Large intestine (tissue), 3 donors: ENCODE measurements at regions not wholly inside any gene's neighbourhood (a gene's known extent, or its start where the extent isn't known, plus 50 kb on each side); places are given as distances from the start of the nearest gene placed in this dataset.
A peak's percentile ranks its signal among the peaks of the same experiment; 100 is the strongest.

ENCODE experiments used
- DNase-seq, 2 donors: peaks; one replicate each; pipeline versions ENCODE4 v3.0.0 to v3.0.0-alpha.2; 2013
- H3K27ac ChIP-seq: one replicate; pipeline ENCODE4 v1.5.1; 2013; ENCODE audit warnings: low read length
- H3K27me3 ChIP-seq: 2 replicates; pipeline ENCODE4 v1.6.1; 2013; ENCODE audit warnings: low read length; ENCODE audit not compliant: control insufficient read depth, insufficient read depth
- H3K36me3 ChIP-seq: 2 replicates; pipeline ENCODE4 v1.6.1; 2013; ENCODE audit warnings: low read length; ENCODE audit not compliant: control insufficient read depth, insufficient read depth
- H3K4me1 ChIP-seq: one replicate; pipeline ENCODE4 v1.6.1; 2013; ENCODE audit warnings: low read length; ENCODE audit not compliant: control insufficient read depth, insufficient read depth
- H3K4me3 ChIP-seq: one replicate; pipeline ENCODE4 v1.5.1; 2013; ENCODE audit warnings: low read length
- H3K9me3 ChIP-seq: one replicate; pipeline ENCODE4 v1.6.1; 2013; ENCODE audit warnings: mild to moderate bottlenecking, low read depth, low read length, moderate library complexity; ENCODE audit not compliant: control insufficient read depth
- WGBS: methylation state at CpG from one replicate; pipeline ENCODE4 v1.1.5; 2013; ENCODE audit warnings: low lambda C conversion rate; ENCODE audit not compliant: insufficient coverage; 5-methylcytosine and 5-hydroxymethylcytosine counted together

DNA sequence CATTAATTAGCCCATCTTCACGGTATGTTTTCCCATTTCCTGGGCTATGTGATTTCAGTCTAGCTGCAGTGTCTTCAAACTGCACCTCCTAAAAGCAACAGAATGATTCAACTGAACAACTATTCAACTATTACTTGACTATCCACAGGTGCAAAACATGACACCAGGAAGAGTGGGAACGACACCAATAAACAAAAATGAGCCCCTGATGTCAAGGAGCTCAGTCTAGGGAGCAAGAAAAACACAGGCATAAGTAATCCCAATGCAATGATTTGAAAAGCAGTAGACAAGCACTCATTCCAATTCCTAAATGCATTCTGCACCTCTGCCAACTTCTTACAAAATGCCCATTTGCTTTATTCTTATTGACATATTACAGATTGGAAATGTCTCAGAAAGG, 285.6 kb downstream of the ETS1 start:
- WGBS = 75% methylated on average over 1 of the region's 2 CpGs
- no peak for DNase-seq
- no peak overlapping the region for H3K4me3 ChIP-seq
- H3K36me3 ChIP-seq = no peaks in the 10 kb centered on the region
- peaks cover 2% of the 10 kb centered on the region for H3K4me1 ChIP-seq
- H3K27ac ChIP-seq = no peak overlapping the region
- H3K27me3 ChIP-seq = no peaks in the 10 kb centered on the region
- no peaks in the 10 kb centered on the region for H3K9me3 ChIP-seq

DNA sequence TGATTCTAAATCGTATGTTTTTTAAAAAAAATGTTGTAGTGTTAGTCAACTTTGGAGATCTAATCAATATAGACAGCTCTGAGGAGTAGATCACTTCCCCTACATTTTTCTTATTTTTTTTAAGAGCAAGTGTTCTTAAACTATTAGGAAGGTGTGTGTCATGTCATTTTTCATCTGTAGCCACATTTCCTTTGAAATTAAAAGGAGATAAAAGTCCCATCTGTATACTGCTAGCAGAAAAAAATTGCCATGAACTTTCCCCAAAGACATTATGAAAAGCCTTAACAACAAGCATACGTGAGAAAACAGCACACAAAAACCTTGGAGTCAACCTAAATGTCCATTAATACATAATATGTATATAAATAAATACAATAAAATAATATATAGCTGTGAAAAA, 286.6 kb downstream of the ETS1 start:
- H3K36me3 ChIP-seq = no peaks in the 10 kb centered on the region
- H3K4me1 ChIP-seq = peaks cover 6% of the 10 kb centered on the region
- H3K27me3 ChIP-seq = no peaks in the 10 kb centered on the region
- H3K4me3 ChIP-seq = no peak overlapping the region
- no peak for DNase-seq
- H3K9me3 ChIP-seq = no peaks in the 10 kb centered on the region
- WGBS = no CpG with 5 or more reads among the region's 2 CpGs
- no peak overlapping the region for H3K27ac ChIP-seq

DNA sequence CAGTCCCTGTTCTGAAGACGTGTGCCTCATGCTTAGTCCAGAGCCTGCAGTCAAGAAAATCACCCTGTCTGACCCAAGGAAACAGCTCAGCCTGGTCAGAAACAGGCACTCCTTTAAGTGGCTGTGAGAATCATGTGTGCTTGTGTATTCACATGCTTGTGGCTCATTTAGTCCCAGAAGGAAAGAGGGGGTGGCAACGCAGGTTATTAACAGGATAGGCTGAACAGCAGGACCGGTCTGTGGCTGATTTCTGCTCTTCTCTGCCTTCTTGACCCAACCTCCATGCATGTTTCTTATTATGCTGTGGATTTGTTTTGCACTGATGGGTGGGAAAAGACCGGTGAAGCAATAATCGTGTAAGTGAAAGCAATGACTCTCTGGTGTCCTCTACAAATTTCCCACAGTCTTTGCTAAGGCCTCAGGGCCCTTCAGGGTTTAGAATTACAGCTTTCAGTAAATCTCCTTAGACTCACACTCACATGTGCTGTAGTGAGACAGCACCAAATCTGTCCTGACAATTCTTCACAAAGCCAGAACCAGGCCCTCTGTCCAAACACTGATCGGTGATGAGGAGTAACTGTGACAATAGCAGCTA, 288.1 kb downstream of the ETS1 start:
- DNase-seq = no peak
- H3K27me3 ChIP-seq = no peaks in the 10 kb centered on the region
- H3K4me1 ChIP-seq = peaks cover 13% of the 10 kb centered on the region
- no peak overlapping the region for H3K4me3 ChIP-seq
- no peaks in the 10 kb centered on the region for H3K36me3 ChIP-seq
- no peaks in the 10 kb centered on the region for H3K9me3 ChIP-seq
- WGBS = no CpG with 5 or more reads among the region's 6 CpGs
- H3K27ac ChIP-seq = no peak overlapping the region

DNA sequence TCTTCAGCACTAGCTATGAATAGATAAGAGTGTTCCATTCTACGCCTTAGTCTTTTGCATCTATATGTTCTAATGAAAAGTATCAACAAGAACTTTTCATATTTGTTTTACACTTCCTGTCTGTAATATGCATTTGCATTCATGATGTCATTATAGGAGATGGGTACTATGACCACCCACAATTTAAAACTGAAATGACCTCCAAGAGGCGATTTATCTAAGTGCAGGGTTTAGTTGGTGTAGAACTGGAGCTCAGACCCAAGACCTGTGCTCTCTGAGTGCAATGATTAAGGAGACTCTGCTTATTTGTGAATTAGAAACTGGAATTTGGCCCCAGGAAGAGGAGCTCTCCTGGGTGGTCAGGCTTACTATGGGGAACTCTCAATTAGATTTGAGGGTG, 289.1 kb downstream of the ETS1 start:
- Histone ChIP-seq H3K4me1 (peaks cover 21% of the 10 kb centered on the region), H3K36me3 (no peaks in the 10 kb centered on the region), H3K9me3 (no peaks in the 10 kb centered on the region), H3K4me3 (no peak overlapping the region), H3K27ac (no peak overlapping the region), H3K27me3 (no peaks in the 10 kb centered on the region)
- no peak for DNase-seq
- WGBS = no CpG with 5 or more reads among the region's 2 CpGs

DNA sequence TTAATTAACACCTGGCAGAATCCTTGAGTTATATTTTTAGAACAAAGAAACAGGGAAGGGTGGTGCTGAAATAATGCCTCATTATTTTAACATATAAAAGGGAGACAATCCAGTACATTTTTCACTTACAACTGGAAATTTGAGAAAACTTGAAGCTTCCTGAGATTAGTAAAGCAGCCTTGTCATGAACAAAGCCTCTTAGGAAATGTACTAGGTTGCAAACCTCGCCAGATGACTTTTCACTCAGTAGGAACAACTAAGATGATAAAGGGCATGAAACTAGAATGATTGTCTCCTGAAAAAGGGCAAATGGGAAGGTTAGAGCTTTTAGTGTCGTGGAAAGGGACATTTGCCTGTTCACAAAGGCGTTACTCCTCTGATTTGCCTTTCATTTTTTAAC, 289.6 kb downstream of the ETS1 start:
- Histone ChIP-seq H3K4me3 (no peak overlapping the region), H3K36me3 (no peaks in the 10 kb centered on the region), H3K27me3 (no peaks in the 10 kb centered on the region), H3K9me3 (no peaks in the 10 kb centered on the region), H3K4me1 (peaks cover 21% of the 10 kb centered on the region), H3K27ac (no peak overlapping the region)
- DNase-seq = no peak
- WGBS = 96% methylated on average over 3 of the region's 3 CpGs

DNA sequence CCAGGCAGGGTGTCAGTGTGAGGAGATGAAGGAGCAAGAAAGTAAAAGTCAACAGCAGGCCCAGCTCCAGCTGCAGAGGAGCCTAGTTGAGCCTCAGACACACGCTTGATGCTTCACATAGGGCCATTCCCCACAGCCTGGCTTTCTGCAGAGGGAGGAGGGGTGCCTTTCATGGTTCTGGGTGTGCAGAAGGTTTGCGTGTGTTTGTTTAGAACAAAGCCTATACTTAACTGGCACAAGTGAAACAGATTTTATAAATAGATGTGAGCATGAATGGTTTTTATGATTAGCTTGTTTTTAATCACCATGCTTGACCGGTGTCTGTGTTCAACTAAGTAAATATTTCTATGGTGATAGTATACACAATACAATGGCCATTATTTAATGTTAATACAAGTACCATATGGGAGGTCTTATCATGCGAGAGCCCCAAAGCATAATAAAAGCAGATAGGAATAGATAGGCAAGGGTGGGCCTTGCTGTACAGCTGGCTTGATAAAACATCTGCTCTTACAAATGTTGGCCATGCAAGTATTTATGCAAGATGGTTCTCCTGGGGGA, 290.2 kb downstream of the ETS1 start:
- H3K9me3 ChIP-seq = no peaks in the 10 kb centered on the region
- H3K4me1 ChIP-seq = peaks cover 25% of the 10 kb centered on the region
- H3K27ac ChIP-seq = peak overlapping the region; percentile 48
- WGBS = 20% methylated on average over 1 of the region's 4 CpGs
- no peaks in the 10 kb centered on the region for H3K36me3 ChIP-seq
- no peak overlapping the region for H3K4me3 ChIP-seq
- no peaks in the 10 kb centered on the region for H3K27me3 ChIP-seq
- peak in 1 of 2 donors; percentile 60 for DNase-seq

DNA sequence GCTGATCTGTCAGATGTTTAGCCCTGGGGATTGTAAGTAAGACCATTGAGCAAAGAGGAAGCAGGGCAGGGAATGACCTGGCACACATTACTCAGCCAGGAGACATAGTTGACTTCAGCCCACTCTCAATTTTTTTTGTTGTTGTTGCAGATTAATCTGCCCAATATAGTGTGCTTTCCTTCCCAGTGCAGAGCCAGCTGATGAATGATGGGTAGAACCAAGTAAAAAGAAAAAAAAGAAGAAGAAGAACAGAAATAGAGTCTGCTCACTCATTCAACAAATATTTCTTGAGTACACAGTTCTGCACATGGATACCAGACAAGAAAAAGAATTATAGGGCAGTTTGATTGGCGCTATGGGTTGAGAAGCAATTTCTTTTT, 292.7 kb downstream of the ETS1 start:
- H3K36me3 ChIP-seq = no peaks in the 10 kb centered on the region
- H3K27ac ChIP-seq = no peak overlapping the region
- no CpG with 5 or more reads among the region's 1 CpG for WGBS
- H3K4me3 ChIP-seq = no peak overlapping the region
- no peaks in the 10 kb centered on the region for H3K9me3 ChIP-seq
- H3K27me3 ChIP-seq = no peaks in the 10 kb centered on the region
- no peak for DNase-seq
- peaks cover 34% of the 10 kb centered on the region for H3K4me1 ChIP-seq

DNA sequence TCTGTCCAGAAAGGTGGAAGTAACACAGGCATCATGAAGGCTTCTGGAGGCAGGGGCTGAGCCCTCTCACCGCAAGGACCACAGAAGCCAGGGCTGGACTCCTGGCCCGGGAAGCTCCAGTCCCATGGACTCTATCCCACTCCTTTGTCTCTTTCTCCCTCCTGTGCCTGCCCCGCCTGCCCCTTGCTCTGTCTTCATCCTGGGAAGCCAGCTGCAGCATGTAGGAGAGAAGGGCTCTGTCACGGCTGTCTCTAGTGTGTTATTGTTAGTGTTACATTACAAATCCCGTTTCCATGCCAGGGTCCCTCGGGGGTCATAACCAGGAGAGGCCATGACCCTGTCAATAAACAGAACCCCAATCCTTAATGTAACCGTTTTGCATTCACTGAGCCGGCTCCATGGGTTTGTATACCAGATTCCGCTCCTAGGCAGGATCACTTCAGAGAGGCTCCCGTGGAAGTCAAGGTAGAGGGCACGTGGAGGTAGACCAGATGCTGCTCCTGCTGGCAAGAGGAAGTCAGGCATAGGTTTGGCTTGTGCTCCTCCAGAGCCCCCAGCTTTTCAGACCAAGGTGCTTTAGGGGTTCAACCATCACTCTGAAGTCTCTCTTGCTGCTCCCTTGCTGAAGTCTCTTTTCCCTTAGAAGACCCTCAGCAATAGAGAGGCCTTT, 293.2 kb downstream of the ETS1 start:
- Histone ChIP-seq H3K4me3 (no peak overlapping the region), H3K27me3 (no peaks in the 10 kb centered on the region), H3K9me3 (no peaks in the 10 kb centered on the region), H3K36me3 (no peaks in the 10 kb centered on the region), H3K4me1 (peaks cover 34% of the 10 kb centered on the region), H3K27ac (no peak overlapping the region)
- no peak for DNase-seq
- no CpG with 5 or more reads among the region's 11 CpGs for WGBS

DNA sequence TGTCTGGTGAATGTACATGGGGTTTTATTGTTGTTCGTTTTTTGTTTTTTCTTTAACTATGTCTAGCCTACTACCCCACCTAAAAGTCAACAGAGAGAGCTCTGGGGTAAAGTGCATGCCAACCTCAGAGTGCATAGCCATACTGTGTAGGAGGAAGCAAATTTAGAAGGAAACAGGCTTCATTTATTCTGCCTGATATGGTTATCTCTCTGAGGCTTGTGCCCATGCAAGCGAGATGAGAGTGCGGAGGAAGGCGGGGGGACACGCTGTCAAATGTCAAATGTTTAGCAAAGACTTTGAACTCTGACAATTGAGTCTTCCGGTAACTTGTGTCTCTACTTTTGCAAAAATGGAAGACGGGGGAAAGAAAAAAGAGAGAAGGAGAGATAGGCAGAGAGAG, 295.5 kb downstream of the ETS1 start:
- H3K27ac ChIP-seq = peak overlapping the region; percentile 35
- 21% methylated on average over 6 of the region's 7 CpGs for WGBS
- H3K9me3 ChIP-seq = no peaks in the 10 kb centered on the region
- H3K36me3 ChIP-seq = no peaks in the 10 kb centered on the region
- H3K4me1 ChIP-seq = peaks cover 33% of the 10 kb centered on the region
- peak; percentile 24 to 74 for DNase-seq
- no peaks in the 10 kb centered on the region for H3K27me3 ChIP-seq
- no peak overlapping the region for H3K4me3 ChIP-seq

DNA sequence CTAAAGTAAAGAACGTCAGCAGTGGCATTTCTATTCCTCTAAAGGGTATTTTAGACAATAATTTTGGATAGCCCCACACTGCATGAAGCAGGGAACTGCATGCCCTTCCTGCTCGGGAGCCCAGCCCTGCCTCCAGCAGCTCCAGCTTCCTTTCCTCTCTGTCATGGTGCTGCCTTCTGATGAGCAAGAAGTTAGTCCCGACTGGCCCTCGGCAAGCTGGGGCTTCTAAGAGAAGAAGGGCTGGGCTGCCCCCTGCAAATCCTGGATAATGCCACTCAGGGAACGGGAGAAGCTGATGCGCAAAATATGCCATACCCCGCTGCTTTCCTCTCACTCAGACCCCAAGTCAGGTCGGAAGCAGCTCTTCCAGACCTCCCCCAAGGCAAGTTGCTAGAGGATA, 296.4 kb downstream of the ETS1 start:
- H3K4me3 ChIP-seq = no peak overlapping the region
- DNase-seq = no peak
- H3K27me3 ChIP-seq = no peaks in the 10 kb centered on the region
- H3K4me1 ChIP-seq = peaks cover 29% of the 10 kb centered on the region
- peak overlapping the region; percentile 35 for H3K27ac ChIP-seq
- no peaks in the 10 kb centered on the region for H3K9me3 ChIP-seq
- WGBS = no CpG with 5 or more reads among the region's 8 CpGs
- no peaks in the 10 kb centered on the region for H3K36me3 ChIP-seq
